Right renal pelvis (tissue), 4 donors: ENCODE measurements at regions not wholly inside any gene's neighbourhood (a gene's known extent, or its start where the extent isn't known, plus 50 kb on each side); places are given as distances from the start of the nearest gene placed in this dataset.
"Not testable (repeated sequence)": the region's sequence is repeated elsewhere in the genome, so short reads cannot be mapped to it uniquely, and the experiment has no call there.

ENCODE experiments used
- DNase-seq, 4 donors: peaks; one replicate each; pipeline ENCODE4 v3.0.0-alpha.2; 2013; ENCODE audit warnings: low read depth in 4 of 4, low spot score in 3 of 4, missing footprints in 1 of 4

GRCh38 chr10:28354511-28354910, 51.6 kb upstream of the MPP7 start:
- no peak for DNase-seq

- DNase-seq: no peak
Observed at GRCh38 chr10:28355376-28355775, 52.5 kb upstream of the MPP7 start.

- DNase-seq: no peak
Observed at GRCh38 chr10:28359334-28359733, 56.5 kb upstream of the MPP7 start.

- no peak for DNase-seq
Observed at GRCh38 chr10:28360175-28360574, 57.3 kb upstream of the MPP7 start.

GRCh38 chr10:28363376-28363775, 60.5 kb upstream of the MPP7 start:
- DNase-seq: no peak

- no peak for DNase-seq
Observed at GRCh38 chr10:28365840-28366239, 63.0 kb upstream of the MPP7 start.

- no peak for DNase-seq
Observed at GRCh38 chr10:28366994-28367393, 64.1 kb upstream of the MPP7 start.

- DNase-seq: no peak
Observed at GRCh38 chr10:28367413-28367812, 64.5 kb upstream of the MPP7 start.

- DNase-seq: no peak
Observed at GRCh38 chr10:28367929-28368484, 65.1 kb upstream of the MPP7 start.

GRCh38 chr10:28370107-28370835, 67.4 kb upstream of the MPP7 start:
- DNase-seq: no peak

GRCh38 chr10:28371638-28372037, 68.8 kb upstream of the MPP7 start:
- DNase-seq: not testable (repeated sequence)

GRCh38 chr10:28374036-28374435, 71.2 kb upstream of the MPP7 start:
- DNase-seq: no peak

GRCh38 chr10:28375399-28376354, 72.8 kb upstream of the MPP7 start:
- no peak for DNase-seq

GRCh38 chr10:28378986-28379585, 76.2 kb upstream of the MPP7 start:
- DNase-seq: no peak

GRCh38 chr10:28381466-28381865, 78.6 kb upstream of the MPP7 start:
- no peak for DNase-seq

GRCh38 chr10:28381903-28382347, 79.1 kb upstream of the MPP7 start:
- DNase-seq: peak; percentile 77 to 80 (median 78)

- no peak for DNase-seq
Observed at GRCh38 chr10:28382525-28383269, 79.8 kb upstream of the MPP7 start.

GRCh38 chr10:28384557-28384956, 81.7 kb upstream of the MPP7 start:
- DNase-seq: no peak

- no peak for DNase-seq
Observed at GRCh38 chr10:28385748-28386502, 83.1 kb upstream of the MPP7 start.

- DNase-seq: no peak
Observed at GRCh38 chr10:28386503-28386868, 83.6 kb upstream of the MPP7 start.
